ENCODE measurements at regions not wholly inside any gene's neighbourhood (a gene's known extent, or its start where the extent isn't known, plus 50 kb on each side); places are given as distances from the start of the nearest gene placed in this dataset.

DNA sequence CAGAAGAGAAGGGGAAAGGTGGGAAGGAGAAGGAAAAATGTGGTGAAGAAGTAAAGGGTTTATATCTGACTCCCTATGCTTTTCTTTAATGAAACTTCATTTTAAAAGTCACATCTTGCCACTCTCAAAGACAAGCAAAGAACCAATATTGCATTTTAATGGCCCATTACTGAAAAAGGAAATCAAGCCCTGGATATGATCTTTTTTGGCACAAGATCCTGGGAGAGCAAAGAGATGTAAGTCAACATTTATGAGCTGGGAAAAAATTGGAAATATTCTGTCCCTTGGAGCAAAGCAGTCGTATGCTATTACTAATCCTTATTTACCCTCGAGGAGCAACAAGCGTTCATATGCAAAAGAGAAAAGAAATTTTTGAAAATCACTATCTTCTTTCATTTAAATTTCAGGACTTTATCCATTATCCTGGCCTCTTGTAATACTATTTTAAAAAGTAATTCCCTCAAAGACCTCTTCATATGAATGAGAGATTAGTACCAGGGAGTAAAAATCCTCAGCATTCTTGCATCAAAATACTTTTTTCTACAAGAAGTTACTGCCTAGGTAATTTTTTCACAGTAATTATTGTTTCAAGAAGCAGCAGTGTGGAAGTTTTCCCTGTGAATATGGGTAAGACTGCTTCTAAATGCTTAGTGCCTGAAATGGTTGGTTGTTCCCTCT lies 435.3 kb upstream of the PDZRN3 start:
- TF ChIP-seq EZH2phosphoT487 (IDR thresholded peaks at IDR 0.05; ENCODE audit: borderline replicate concordance, low read length) = no peak
- no peaks in the 10 kb centered on the region for H3K4me1 ChIP-seq (ENCODE audit: control insufficient read depth, low read length)

DNA sequence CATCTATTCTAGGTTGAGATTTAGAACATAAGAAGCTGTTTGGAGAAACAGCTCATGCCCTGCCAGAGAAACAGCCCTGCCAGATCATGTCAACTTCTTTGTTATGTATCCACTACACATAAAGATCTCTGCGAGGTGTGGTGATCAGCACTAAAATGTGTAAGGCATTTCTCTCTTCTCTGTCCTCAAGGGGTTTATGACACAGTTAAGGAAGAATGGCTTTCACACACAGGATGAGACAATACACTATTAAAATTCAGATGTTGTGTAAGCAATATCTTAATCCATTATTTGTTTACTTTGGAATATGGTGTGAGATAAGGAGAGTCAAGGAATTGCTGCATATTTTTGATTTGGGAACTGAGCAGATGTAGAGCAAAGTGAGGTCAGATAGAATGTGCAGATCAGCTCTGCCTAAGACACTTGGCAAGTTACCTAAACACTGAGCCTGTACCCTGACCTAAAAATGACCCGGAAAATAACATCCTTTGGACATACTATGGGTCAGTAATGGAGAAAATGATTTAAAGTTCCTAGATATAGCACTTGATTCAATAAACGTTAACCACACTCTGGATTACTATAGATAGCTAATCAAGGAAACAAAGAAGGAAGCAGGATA lies 434.7 kb upstream of the PDZRN3 start:
- H3K27me3 ChIP-seq (ENCODE audit: control insufficient read depth, low read length) = no peaks in the 10 kb centered on the region
- no peak overlapping the region for H3K4me2 ChIP-seq (ENCODE audit: low read length)
- no peak overlapping the region for H3K27ac ChIP-seq (ENCODE audit: low read depth, low read length)
- no peaks in the 10 kb centered on the region for H3K36me3 ChIP-seq (ENCODE audit: control insufficient read depth, low read length)
- H3K9me3 ChIP-seq (ENCODE audit: control insufficient read depth, insufficient read depth, low read length) = no peaks in the 10 kb centered on the region
- no peaks in the 10 kb centered on the region for H3F3A ChIP-seq (ENCODE audit: control insufficient read depth, insufficient read depth)
- TF ChIP-seq, protein P1, sequence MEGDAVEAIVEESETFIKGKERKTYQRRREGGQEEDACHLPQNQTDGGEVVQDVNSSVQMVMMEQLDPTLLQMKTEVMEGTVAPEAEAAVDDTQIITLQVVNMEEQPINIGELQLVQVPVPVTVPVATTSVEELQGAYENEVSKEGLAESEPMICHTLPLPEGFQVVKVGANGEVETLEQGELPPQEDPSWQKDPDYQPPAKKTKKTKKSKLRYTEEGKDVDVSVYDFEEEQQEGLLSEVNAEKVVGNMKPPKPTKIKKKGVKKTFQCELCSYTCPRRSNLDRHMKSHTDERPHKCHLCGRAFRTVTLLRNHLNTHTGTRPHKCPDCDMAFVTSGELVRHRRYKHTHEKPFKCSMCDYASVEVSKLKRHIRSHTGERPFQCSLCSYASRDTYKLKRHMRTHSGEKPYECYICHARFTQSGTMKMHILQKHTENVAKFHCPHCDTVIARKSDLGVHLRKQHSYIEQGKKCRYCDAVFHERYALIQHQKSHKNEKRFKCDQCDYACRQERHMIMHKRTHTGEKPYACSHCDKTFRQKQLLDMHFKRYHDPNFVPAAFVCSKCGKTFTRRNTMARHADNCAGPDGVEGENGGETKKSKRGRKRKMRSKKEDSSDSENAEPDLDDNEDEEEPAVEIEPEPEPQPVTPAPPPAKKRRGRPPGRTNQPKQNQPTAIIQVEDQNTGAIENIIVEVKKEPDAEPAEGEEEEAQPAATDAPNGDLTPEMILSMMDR (IDR thresholded peaks at IDR 0.05; ENCODE audit: low read depth, low read length, poor library complexity, severe bottlenecking) = no peak
- no peak for TF ChIP-seq EZH2phosphoT487 (IDR thresholded peaks at IDR 0.05; ENCODE audit: borderline replicate concordance, low read length)
- no peaks in the 10 kb centered on the region for H3K4me1 ChIP-seq (ENCODE audit: control insufficient read depth, low read length)
- no peaks in the 10 kb centered on the region for H3K79me2 ChIP-seq (ENCODE audit: control insufficient read depth, low read length)
- no peak overlapping the region for H3K4me3 ChIP-seq (ENCODE audit: low read length)
- H3K9me2 ChIP-seq (replicated peaks; ENCODE audit: control insufficient read depth, low read length) = no peaks in the 10 kb centered on the region
- no peaks in the 10 kb centered on the region for H4K20me1 ChIP-seq (ENCODE audit: control insufficient read depth, insufficient read depth, low read depth, low read length)

More for the DNA sequence above, 435.3 kb upstream of the PDZRN3 start:
- H3K9me3 ChIP-seq (ENCODE audit: control insufficient read depth, insufficient read depth, low read length) = no peaks in the 10 kb centered on the region
- H3K79me2 ChIP-seq (ENCODE audit: control insufficient read depth, low read length) = no peaks in the 10 kb centered on the region
- H3K36me3 ChIP-seq (ENCODE audit: control insufficient read depth, low read length) = no peaks in the 10 kb centered on the region
- no peak overlapping the region for H3K4me3 ChIP-seq (ENCODE audit: low read length)
- H3K27ac ChIP-seq (ENCODE audit: low read depth, low read length) = no peak overlapping the region
- H3F3A ChIP-seq (ENCODE audit: control insufficient read depth, insufficient read depth) = no peaks in the 10 kb centered on the region
- H3K9me2 ChIP-seq (replicated peaks; ENCODE audit: control insufficient read depth, low read length) = no peaks in the 10 kb centered on the region
- no peaks in the 10 kb centered on the region for H3K27me3 ChIP-seq (ENCODE audit: control insufficient read depth, low read length)
- H3K4me2 ChIP-seq (ENCODE audit: low read length) = no peak overlapping the region
- no peaks in the 10 kb centered on the region for H4K20me1 ChIP-seq (ENCODE audit: control insufficient read depth, insufficient read depth, low read depth, low read length)

DNA sequence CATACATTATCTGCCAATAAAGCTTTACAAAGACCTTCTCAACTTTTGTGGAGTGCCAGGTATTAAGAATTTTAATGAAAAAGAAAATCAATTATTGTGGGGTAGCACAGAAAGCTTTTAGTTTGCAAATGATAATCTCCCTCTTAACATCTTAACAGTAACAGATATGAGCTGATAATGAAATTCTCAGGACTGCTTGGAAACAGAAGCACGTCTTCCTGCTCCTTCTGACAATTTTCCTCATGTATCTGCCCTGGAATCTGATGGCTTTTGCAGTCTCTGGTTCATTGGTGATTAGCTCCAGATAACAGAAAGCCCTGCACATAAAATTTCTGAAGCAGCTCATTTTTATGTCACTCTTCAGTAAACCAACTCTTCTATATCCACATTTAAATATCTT lies 432.4 kb upstream of the PDZRN3 start:
- Histone ChIP-seq H3K4me2 (ENCODE audit: low read length) (no peak overlapping the region), H3K27me3 (ENCODE audit: control insufficient read depth, low read length) (no peaks in the 10 kb centered on the region), H3K36me3 (ENCODE audit: control insufficient read depth, low read length) (no peaks in the 10 kb centered on the region), H3F3A (ENCODE audit: control insufficient read depth, insufficient read depth) (no peaks in the 10 kb centered on the region), H3K27ac (ENCODE audit: low read depth, low read length) (no peak overlapping the region), H4K20me1 (ENCODE audit: control insufficient read depth, insufficient read depth, low read depth, low read length) (no peaks in the 10 kb centered on the region), H3K4me1 (ENCODE audit: control insufficient read depth, low read length) (no peaks in the 10 kb centered on the region), H3K4me3 (ENCODE audit: low read length) (no peak overlapping the region), H3K9me3 (ENCODE audit: control insufficient read depth, insufficient read depth, low read length) (no peaks in the 10 kb centered on the region), H3K79me2 (ENCODE audit: control insufficient read depth, low read length) (no peaks in the 10 kb centered on the region), H3K9me2 (replicated peaks; ENCODE audit: control insufficient read depth, low read length) (no peaks in the 10 kb centered on the region)
- TF ChIP-seq, protein P1 (IDR thresholded peaks at IDR 0.05; ENCODE audit: low read depth, low read length, poor library complexity, severe bottlenecking) = no peak
- TF ChIP-seq EZH2phosphoT487 (IDR thresholded peaks at IDR 0.05; ENCODE audit: borderline replicate concordance, low read length) = no peak

DNA sequence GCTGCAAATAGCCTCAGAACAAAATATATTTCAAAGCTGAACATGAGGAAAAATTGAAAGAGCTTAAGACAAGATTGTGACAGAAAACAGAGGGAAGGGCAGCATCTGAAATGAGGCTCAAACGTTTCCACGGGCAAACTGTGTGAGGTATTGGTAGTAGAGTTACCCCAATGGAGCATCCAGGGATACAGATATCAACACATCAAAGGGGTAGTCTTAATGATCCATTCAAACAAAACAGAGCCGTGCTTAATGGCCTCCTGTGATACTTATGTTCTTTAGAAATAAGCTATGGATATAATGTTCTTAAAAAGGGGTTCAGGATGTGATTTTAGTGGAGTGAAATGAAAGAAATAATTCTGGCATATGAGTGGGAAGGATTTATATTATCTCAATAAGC lies 430.3 kb upstream of the PDZRN3 start:
- Histone ChIP-seq H3F3A (ENCODE audit: control insufficient read depth, insufficient read depth) (no peaks in the 10 kb centered on the region), H4K20me1 (ENCODE audit: control insufficient read depth, insufficient read depth, low read depth, low read length) (no peaks in the 10 kb centered on the region), H3K4me3 (ENCODE audit: low read length) (no peak overlapping the region), H3K27me3 (ENCODE audit: control insufficient read depth, low read length) (no peaks in the 10 kb centered on the region), H3K27ac (ENCODE audit: low read depth, low read length) (no peak overlapping the region), H3K4me2 (ENCODE audit: low read length) (no peak overlapping the region), H3K9me3 (ENCODE audit: control insufficient read depth, insufficient read depth, low read length) (no peaks in the 10 kb centered on the region), H3K4me1 (ENCODE audit: control insufficient read depth, low read length) (no peaks in the 10 kb centered on the region), H3K79me2 (ENCODE audit: control insufficient read depth, low read length) (no peaks in the 10 kb centered on the region), H3K36me3 (ENCODE audit: control insufficient read depth, low read length) (no peaks in the 10 kb centered on the region), H3K9me2 (replicated peaks; ENCODE audit: control insufficient read depth, low read length) (no peaks in the 10 kb centered on the region)
- no peak for TF ChIP-seq EZH2phosphoT487 (IDR thresholded peaks at IDR 0.05; ENCODE audit: borderline replicate concordance, low read length)
- TF ChIP-seq, protein P1 (IDR thresholded peaks at IDR 0.05; ENCODE audit: low read depth, low read length, poor library complexity, severe bottlenecking) = no peak
